Stimulated activated CD8-positive, alpha-beta memory T cell treated with anti-CD3 and anti-CD28 coated beads, Interleukin-12 subunit alpha, Interleukin-12 subunit beta, amount 100 ng/mL, for 1 hour (primary cell): ENCODE measurements at regions not wholly inside any gene's neighbourhood (a gene's known extent, or its start where the extent isn't known, plus 50 kb on each side); places are given as distances from the start of the nearest gene placed in this dataset.
"Not testable (repeated sequence)": the region's sequence is repeated elsewhere in the genome, so short reads cannot be mapped to it uniquely, and the experiment has no call there.

ENCODE experiments used
- DNase-seq: peaks from one replicate; pipeline ENCODE4 v3.0.0-alpha.2; 2020; ENCODE audit warnings: low read depth

- no peak for DNase-seq
Observed at GRCh38 chr12:114616081-114616480, 67.9 kb downstream of the TBX3 start.

GRCh38 chr12:114614040-114614439, 69.9 kb downstream of the TBX3 start:
- no peak for DNase-seq

- DNase-seq = no peak
Observed at GRCh38 chr12:114612062-114612461, 71.9 kb downstream of the TBX3 start.

GRCh38 chr12:114611145-114612018, 72.6 kb downstream of the TBX3 start:
- DNase-seq = no peak

GRCh38 chr12:114608509-114608908, 75.5 kb downstream of the TBX3 start:
- DNase-seq = no peak

- no peak for DNase-seq
Observed at GRCh38 chr12:114605918-114606317, 78.1 kb downstream of the TBX3 start.

GRCh38 chr12:114604606-114605005, 79.4 kb downstream of the TBX3 start:
- DNase-seq = no peak

GRCh38 chr12:114600584-114600983, 83.4 kb downstream of the TBX3 start:
- not testable (repeated sequence) for DNase-seq

- DNase-seq = no peak
Observed at GRCh38 chr12:114598111-114598510, 85.9 kb downstream of the TBX3 start.

GRCh38 chr12:114592946-114593345, 91.0 kb downstream of the TBX3 start:
- no peak for DNase-seq

GRCh38 chr12:114588061-114588460, 95.9 kb downstream of the TBX3 start:
- DNase-seq = no peak

GRCh38 chr12:114580306-114580705, 103.7 kb downstream of the TBX3 start:
- DNase-seq = no peak

GRCh38 chr12:114579389-114579788, 104.6 kb downstream of the TBX3 start:
- no peak for DNase-seq

- no peak for DNase-seq
Observed at GRCh38 chr12:114562654-114563053, 121.3 kb downstream of the TBX3 start.

GRCh38 chr12:114555451-114555850, 128.5 kb downstream of the TBX3 start:
- DNase-seq = no peak

GRCh38 chr12:114547636-114548035, 136.3 kb downstream of the TBX3 start:
- DNase-seq = no peak

GRCh38 chr12:114530417-114530816, 124.5 kb upstream of the TBX5 start:
- DNase-seq = no peak

GRCh38 chr12:114529966-114530365, 124.0 kb upstream of the TBX5 start:
- no peak for DNase-seq

GRCh38 chr12:114528766-114529165, 122.8 kb upstream of the TBX5 start:
- no peak for DNase-seq

- not testable (repeated sequence) for DNase-seq
Observed at GRCh38 chr12:114521160-114521559, 115.2 kb upstream of the TBX5 start.

- no peak for DNase-seq
Observed at GRCh38 chr12:114512351-114512750, 106.4 kb upstream of the TBX5 start.

GRCh38 chr12:114508529-114509129, 102.7 kb upstream of the TBX5 start:
- peak; percentile 25 for DNase-seq

- no peak for DNase-seq
Observed at GRCh38 chr12:114506651-114507050, 100.7 kb upstream of the TBX5 start.

GRCh38 chr12:114504311-114504710, 98.4 kb upstream of the TBX5 start:
- no peak for DNase-seq
